Panc1 (cell line): ENCODE measurements at regions not wholly inside any gene's neighbourhood (a gene's known extent, or its start where the extent isn't known, plus 50 kb on each side); places are given as distances from the start of the nearest gene placed in this dataset.

Experiments
- ATAC-seq: fragments of 200-7000 bp; cut with Tn5 transposase; 2 replicates; pipeline ENCODE4 v1.9.1; 2020; ENCODE audit warnings: mild to moderate bottlenecking, moderate library complexity
- BruUV-seq: library from RNA; stranded (reverse); fragments of 400-500 nt; replicated peaks from 2 replicates; lab custom pipeline; 2021; lab: Mats Ljungman, UMichigan
- CTCF ChIA-PET: fragments of 300-600 bp; sonication (Branson Sonifier 250); formaldehyde crosslinking; loops from one replicate; lab custom pipeline; 2022; ENCODE audit warnings: antibody characterized with exemption; lab: Charles Lee
- POLR2A ChIA-PET: fragments of 300-600 bp; sonication (Branson Sonifier 250); formaldehyde crosslinking; loops from one replicate; lab custom pipeline; 2022; ENCODE audit warnings: antibody characterized with exemption; lab: Charles Lee
- DNase-seq: peaks from one replicate; pipeline ENCODE4 v3.0.0-alpha.2; 2010; ENCODE audit warnings: low read depth, low spot score
- H3K27ac ChIP-seq: 2 replicates; pipeline ENCODE4 v1.5.1; 2011; ENCODE audit warnings: mild to moderate bottlenecking, low read length, inconsistent platforms
- H3K27me3 ChIP-seq: fragments of 200-500 bp; sonication (Bioruptor generic); 2 replicates; pipeline ENCODE4 v1.6.0; 2014; ENCODE audit warnings: low read length, inconsistent platforms; ENCODE audit not compliant: control insufficient read depth, insufficient read depth
- H3K36me3 ChIP-seq: fragments of 200-500 bp; sonication (Bioruptor generic); 2 replicates; pipeline ENCODE4 v1.5.1; 2014; ENCODE audit warnings: inconsistent platforms, mild to moderate bottlenecking, low read length, moderate library complexity; ENCODE audit not compliant: control insufficient read depth, insufficient read depth
- H3K4me1 ChIP-seq: 2 replicates; pipeline ENCODE4 v1.5.1; 2011; ENCODE audit warnings: inconsistent platforms, mild to moderate bottlenecking, low read length, moderate library complexity; ENCODE audit not compliant: control insufficient read depth, insufficient read depth
- H3K4me3 ChIP-seq, 2 experiments: 2 replicates each; pipeline ENCODE4 v1.5.1; 2011 to 2012; ENCODE audit warnings: low read depth in 2 of 2, low read length in 2 of 2, mild to moderate bottlenecking in 2 of 2, inconsistent platforms in 1 of 2, moderate library complexity in 1 of 2
- H3K9me3 ChIP-seq: fragments of 200-500 bp; sonication (Bioruptor generic); 2 replicates; pipeline ENCODE4 v1.5.1; 2014; ENCODE audit warnings: low read depth, mild to moderate bottlenecking, inconsistent platforms, low read length, moderate library complexity; ENCODE audit not compliant: control insufficient read depth, insufficient read depth
- CTCF ChIP-seq: fragments of 450-650 bp; IDR thresholded peaks from 2 replicates; pipeline ENCODE4 v1.5.1; 2017; ENCODE audit warnings: mild to moderate bottlenecking
- POLR2AphosphoS5 ChIP-seq: IDR thresholded peaks from 2 replicates; pipeline ENCODE4 v1.6.1; 2012; ENCODE audit warnings: mild to moderate bottlenecking, low read depth, low read length, moderate library complexity
- SIN3A ChIP-seq: IDR thresholded peaks from 2 replicates; pipeline ENCODE4 v1.6.1; 2012; ENCODE audit warnings: low read depth, mild to moderate bottlenecking, low read length, moderate library complexity, borderline replicate concordance; ENCODE audit not compliant: insufficient read depth
- TCF7L2 ChIP-seq: IDR thresholded peaks from 2 replicates; pipeline ENCODE4 v1.6.1; 2011; ENCODE audit warnings: mild to moderate bottlenecking, low read depth, low read length, inconsistent platforms
- in situ Hi-C: cut with HindIII; loops from 2 replicates; pipeline ENCODE4 v1.10.0; 2016; ENCODE audit warnings: low sequenced_read_pairs, low pct_unique_long_range_greater_than_20kb
- intact Hi-C: fragments of 100-400 bp; cut with micrococcal nuclease; formaldehyde crosslinking; loops from one replicate; pipeline ENCODE4 v1.10.0; 2022; ENCODE audit not compliant: unreplicated experiment
- TF ChIP-seq, protein P1 (sequence below), 2 experiments: IDR thresholded peaks; 2 replicates each; pipeline ENCODE4 v1.6.1; 2011 to 2012; ENCODE audit warnings: low read depth in 2 of 2, control low read depth in 1 of 2, low read length in 1 of 2, mild to moderate bottlenecking in 1 of 2, moderate library complexity in 1 of 2; ENCODE audit not compliant: insufficient read depth in 1 of 2

GRCh38 chr5:120806202-120806601 is 342.1 kb downstream of the PRR16 start:
- Histone ChIP-seq H3K36me3 (no peaks in the 10 kb centered on the region), H3K4me3 (no peak overlapping the region), H3K27me3 (no peaks in the 10 kb centered on the region), H3K9me3 (no peaks in the 10 kb centered on the region), H3K27ac (no peak overlapping the region), H3K4me1 (no peaks in the 10 kb centered on the region)
- no peak for DNase-seq
- CTCF ChIA-PET = no interaction called here
- in situ Hi-C loops = no loop called here
- POLR2A ChIA-PET = no interaction called here
- TF ChIP-seq CTCF (no peak), TCF7L2 (no peak)
- TF ChIP-seq, protein P1, sequence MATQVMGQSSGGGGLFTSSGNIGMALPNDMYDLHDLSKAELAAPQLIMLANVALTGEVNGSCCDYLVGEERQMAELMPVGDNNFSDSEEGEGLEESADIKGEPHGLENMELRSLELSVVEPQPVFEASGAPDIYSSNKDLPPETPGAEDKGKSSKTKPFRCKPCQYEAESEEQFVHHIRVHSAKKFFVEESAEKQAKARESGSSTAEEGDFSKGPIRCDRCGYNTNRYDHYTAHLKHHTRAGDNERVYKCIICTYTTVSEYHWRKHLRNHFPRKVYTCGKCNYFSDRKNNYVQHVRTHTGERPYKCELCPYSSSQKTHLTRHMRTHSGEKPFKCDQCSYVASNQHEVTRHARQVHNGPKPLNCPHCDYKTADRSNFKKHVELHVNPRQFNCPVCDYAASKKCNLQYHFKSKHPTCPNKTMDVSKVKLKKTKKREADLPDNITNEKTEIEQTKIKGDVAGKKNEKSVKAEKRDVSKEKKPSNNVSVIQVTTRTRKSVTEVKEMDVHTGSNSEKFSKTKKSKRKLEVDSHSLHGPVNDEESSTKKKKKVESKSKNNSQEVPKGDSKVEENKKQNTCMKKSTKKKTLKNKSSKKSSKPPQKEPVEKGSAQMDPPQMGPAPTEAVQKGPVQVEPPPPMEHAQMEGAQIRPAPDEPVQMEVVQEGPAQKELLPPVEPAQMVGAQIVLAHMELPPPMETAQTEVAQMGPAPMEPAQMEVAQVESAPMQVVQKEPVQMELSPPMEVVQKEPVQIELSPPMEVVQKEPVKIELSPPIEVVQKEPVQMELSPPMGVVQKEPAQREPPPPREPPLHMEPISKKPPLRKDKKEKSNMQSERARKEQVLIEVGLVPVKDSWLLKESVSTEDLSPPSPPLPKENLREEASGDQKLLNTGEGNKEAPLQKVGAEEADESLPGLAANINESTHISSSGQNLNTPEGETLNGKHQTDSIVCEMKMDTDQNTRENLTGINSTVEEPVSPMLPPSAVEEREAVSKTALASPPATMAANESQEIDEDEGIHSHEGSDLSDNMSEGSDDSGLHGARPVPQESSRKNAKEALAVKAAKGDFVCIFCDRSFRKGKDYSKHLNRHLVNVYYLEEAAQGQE (IDR thresholded peaks at IDR 0.05; ENCODE audit: insufficient read depth in 1 of 2, low read depth in 2 of 2, low read length in 1 of 2) = no peak
- ATAC-seq = no peak
- no TSS peak for BruUV-seq
- intact Hi-C loops = no loop called here

DNA sequence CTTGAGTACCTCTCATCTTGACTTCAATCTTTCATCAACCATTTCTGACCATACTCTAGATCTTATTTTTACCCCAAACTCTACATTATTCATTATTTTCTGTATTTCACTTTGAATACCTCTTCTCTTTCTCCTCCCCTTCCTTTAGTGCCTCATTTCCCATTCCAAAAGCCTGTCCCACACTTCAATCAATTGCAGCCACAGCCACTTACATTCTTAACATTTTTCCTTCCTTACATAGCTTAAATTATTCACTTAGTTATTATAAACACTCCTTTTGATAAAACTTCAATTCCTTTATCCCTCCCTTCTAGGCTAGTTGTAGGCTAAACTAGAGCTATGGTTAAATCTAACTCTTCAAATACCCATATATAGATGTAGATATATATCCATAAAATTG is 344.0 kb downstream of the PRR16 start:
- no peaks in the 10 kb centered on the region for H3K4me1 ChIP-seq
- no peaks in the 10 kb centered on the region for H3K9me3 ChIP-seq
- H3K4me3 ChIP-seq = no peak overlapping the region
- no peaks in the 10 kb centered on the region for H3K36me3 ChIP-seq
- intact Hi-C loops (no loop called here), in situ Hi-C loops (no loop called here)
- no peaks in the 10 kb centered on the region for H3K27me3 ChIP-seq
- no peak for DNase-seq
- H3K27ac ChIP-seq = no peak overlapping the region
- TF ChIP-seq CTCF (no peak), SIN3A (no peak)
- no TSS peak for BruUV-seq
- CTCF ChIA-PET = no interaction called here
- POLR2A ChIA-PET = interaction anchor here (0.5 kb wide), 1 partner anchor 131 kb away, joined by 13 read pairs; no protein-coding TSS in a partner anchor
- no peak for ATAC-seq

- in situ Hi-C loops (no loop called here), intact Hi-C loops (no loop called here)
- POLR2A ChIA-PET = interaction anchor here (0.5 kb wide), 1 partner anchor 131 kb away, joined by 13 read pairs; no protein-coding TSS in a partner anchor
- no TSS peak for BruUV-seq
- ATAC-seq (no peak), DNase-seq (no peak)
- Histone ChIP-seq H3K27me3 (no peaks in the 10 kb centered on the region), H3K4me3 (no peak overlapping the region), H3K9me3 (no peaks in the 10 kb centered on the region), H3K27ac (no peak overlapping the region), H3K4me1 (no peaks in the 10 kb centered on the region), H3K36me3 (no peaks in the 10 kb centered on the region)
- CTCF ChIA-PET = no interaction called here
- TF ChIP-seq POLR2AphosphoS5 (no peak), SIN3A (no peak), CTCF (no peak), TCF7L2 (no peak)
- TF ChIP-seq, protein P1 (IDR thresholded peaks at IDR 0.05; ENCODE audit: insufficient read depth in 1 of 2, low read depth in 2 of 2, low read length in 1 of 2) = no peak
These were observed 344.5 kb downstream of the PRR16 start for GRCh38 chr5:120808606-120809005.
